Mesodermal cell (in vitro differentiated cells): ENCODE measurements at regions not wholly inside any gene's neighbourhood (a gene's known extent, or its start where the extent isn't known, plus 50 kb on each side); places are given as distances from the start of the nearest gene placed in this dataset.
"Not testable (repeated sequence)": the region's sequence is repeated elsewhere in the genome, so short reads cannot be mapped to it uniquely, and the experiment has no call there.

Source experiments
- H3K27ac ChIP-seq: 2 replicates; pipeline ENCODE4 v1.7.0; 2013; ENCODE audit warnings: mild to moderate bottlenecking, low read depth, low read length, moderate library complexity; ENCODE audit not compliant: severe bottlenecking
- H3K36me3 ChIP-seq: 2 replicates; pipeline ENCODE4 v1.7.1; 2013; ENCODE audit warnings: mild to moderate bottlenecking, low read length, moderate library complexity; ENCODE audit not compliant: control insufficient read depth, insufficient read depth
- H3K4me1 ChIP-seq: one replicate; pipeline ENCODE4 v1.7.1; 2013; ENCODE audit warnings: mild to moderate bottlenecking, low read length; ENCODE audit not compliant: insufficient read depth, control insufficient read depth, poor library complexity, severe bottlenecking
- H3K4me3 ChIP-seq: 2 replicates; pipeline ENCODE4 v1.7.0; 2013; ENCODE audit warnings: low read length, control low read depth, mild to moderate bottlenecking; ENCODE audit not compliant: insufficient read depth, poor library complexity, severe bottlenecking; ENCODE audit errors: extremely low read depth
- H3K9me3 ChIP-seq: 2 replicates; pipeline ENCODE4 v1.7.1; 2013; ENCODE audit warnings: mild to moderate bottlenecking, low read length, moderate library complexity; ENCODE audit not compliant: control insufficient read depth
- WGBS, 2 experiments: methylation state at CpG; one replicate each; pipeline ENCODE4 v1.1.5; 2013; ENCODE audit warnings: missing lambda C conversion rate in 2 of 2; ENCODE audit not compliant: insufficient coverage in 2 of 2; 5-methylcytosine and 5-hydroxymethylcytosine counted together

DNA sequence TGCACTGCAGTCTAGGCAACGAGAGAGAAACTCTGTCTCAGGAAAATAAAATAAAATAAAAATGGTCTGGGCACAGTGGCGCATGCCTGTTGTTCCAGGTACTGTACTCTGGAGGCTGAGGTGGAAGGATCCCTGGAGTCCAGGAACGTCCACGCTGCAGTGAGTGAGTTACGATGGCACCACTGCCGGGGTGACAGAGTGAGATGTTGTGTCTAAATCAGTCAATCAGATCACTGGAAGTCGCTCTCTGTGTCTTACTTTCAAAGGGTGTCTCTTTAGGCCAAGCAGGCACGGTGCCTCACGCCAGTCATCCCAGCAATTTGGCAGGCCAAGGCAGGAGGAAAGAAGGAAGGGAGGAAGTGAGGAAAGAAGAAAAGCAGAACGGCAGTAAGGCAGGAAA, 112.2 kb upstream of the ANKRD30BL start:
- H3K9me3 ChIP-seq: no peaks in the 10 kb centered on the region
- no peak overlapping the region for H3K4me3 ChIP-seq
- 94 to 95% methylated on average over 8 to 10 of the region's 10 CpGs for WGBS, 2 experiments
- H3K36me3 ChIP-seq: no peaks in the 10 kb centered on the region
- H3K27ac ChIP-seq: no peak overlapping the region
- H3K4me1 ChIP-seq: no peaks in the 10 kb centered on the region

DNA sequence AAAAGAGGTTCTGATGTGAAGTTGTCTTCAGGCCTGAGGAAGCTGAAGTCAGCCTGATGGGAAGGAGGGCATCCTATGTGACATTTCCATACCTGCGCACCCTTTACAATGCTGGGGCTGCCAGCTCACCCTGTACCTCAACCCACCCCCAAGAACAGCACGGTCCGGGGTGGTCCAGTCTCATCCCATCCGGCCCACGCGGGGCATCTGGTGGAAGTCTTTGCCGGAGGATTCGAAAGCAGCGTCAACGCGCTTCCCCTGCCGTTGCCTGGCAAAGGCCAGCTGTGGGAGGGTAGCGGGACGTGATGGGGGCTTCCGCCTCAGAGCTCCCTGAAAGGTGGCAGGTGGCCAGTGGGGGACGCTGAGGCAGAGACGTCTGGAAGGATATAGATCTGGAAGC, 113.6 kb upstream of the ANKRD30BL start:
- Histone ChIP-seq H3K4me3 (no peak overlapping the region), H3K4me1 (no peaks in the 10 kb centered on the region), H3K27ac (no peak overlapping the region), H3K9me3 (no peaks in the 10 kb centered on the region), H3K36me3 (no peaks in the 10 kb centered on the region)
- WGBS, 2 experiments: 95 to 99% methylated on average over 12 to 14 of the region's 17 CpGs

DNA sequence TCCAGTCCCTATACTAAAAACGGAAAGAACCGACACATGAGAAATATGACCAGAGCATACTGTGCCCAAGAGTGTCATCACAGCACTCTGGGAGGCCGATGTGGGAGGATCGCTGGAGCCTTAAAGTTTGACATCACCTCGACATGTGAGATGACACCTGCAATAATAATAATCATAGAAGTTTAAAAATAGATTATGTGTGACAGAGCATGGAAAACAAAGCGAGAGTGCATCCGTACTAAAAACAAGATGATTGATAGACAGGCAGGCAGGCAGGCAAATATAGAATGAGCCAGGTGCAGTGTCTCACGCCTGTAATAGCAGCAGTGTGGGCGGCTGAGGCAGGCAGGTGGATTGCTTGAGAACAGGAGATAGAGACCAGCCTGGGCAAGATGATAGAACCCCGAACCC, 114.8 kb upstream of the ANKRD30BL start:
- Histone ChIP-seq H3K27ac (no peak overlapping the region), H3K4me1 (no peaks in the 10 kb centered on the region), H3K9me3 (no peaks in the 10 kb centered on the region), H3K36me3 (no peaks in the 10 kb centered on the region), H3K4me3 (no peak overlapping the region)
- WGBS, 2 experiments: 88 to 97% methylated on average over 4 to 6 of the region's 10 CpGs

DNA sequence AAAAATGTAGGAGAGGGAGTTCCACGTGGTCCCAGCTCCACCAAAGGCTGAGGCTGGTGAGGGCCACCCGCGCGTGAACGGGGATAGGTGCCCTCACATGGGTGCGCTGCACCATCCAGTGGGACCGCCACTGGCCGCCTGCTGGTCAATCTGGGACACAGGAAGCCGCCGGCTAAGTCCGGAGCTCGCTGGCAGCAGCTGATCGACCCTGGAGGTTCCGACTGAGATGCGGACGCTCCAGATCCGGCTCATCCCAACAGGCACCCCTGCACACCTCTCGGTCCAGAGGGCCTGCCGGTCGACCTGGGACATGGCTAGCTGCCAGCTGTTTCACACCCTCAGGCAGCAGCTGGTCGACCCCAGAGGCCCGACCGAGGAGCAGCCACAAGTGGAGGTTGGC, 116.5 kb upstream of the ANKRD30BL start:
- H3K4me3 ChIP-seq: no peak overlapping the region
- H3K9me3 ChIP-seq: no peaks in the 10 kb centered on the region
- no peaks in the 10 kb centered on the region for H3K36me3 ChIP-seq
- no peak overlapping the region for H3K27ac ChIP-seq
- no peaks in the 10 kb centered on the region for H3K4me1 ChIP-seq
- WGBS, 2 experiments: 83 to 88% methylated on average over 23 of the region's 23 CpGs

DNA sequence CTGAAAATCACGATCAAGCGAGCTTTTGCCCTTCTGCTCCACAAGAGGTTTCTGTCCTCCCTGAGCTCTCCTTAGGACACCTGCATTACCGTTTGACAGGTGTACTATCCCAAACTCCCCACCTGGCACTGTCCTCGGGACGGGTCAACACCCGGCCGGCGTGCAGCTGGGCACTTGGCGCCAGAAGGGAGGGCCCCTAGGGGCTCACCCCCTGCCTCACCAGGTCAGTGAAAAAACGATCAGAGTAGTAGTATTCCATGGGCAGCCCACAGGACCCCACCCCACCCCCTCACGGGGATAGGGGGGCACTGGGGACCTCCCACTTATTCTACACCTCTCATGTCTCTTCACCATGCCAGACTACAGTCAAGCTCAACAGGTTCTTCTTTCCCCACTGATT, 117.6 kb upstream of the ANKRD30BL start:
- no peaks in the 10 kb centered on the region for H3K4me1 ChIP-seq
- 85 to 91% methylated on average over 2 to 10 of the region's 11 CpGs for WGBS, 2 experiments
- no peak overlapping the region for H3K4me3 ChIP-seq
- no peaks in the 10 kb centered on the region for H3K9me3 ChIP-seq
- no peak overlapping the region for H3K27ac ChIP-seq
- H3K36me3 ChIP-seq: no peaks in the 10 kb centered on the region

DNA sequence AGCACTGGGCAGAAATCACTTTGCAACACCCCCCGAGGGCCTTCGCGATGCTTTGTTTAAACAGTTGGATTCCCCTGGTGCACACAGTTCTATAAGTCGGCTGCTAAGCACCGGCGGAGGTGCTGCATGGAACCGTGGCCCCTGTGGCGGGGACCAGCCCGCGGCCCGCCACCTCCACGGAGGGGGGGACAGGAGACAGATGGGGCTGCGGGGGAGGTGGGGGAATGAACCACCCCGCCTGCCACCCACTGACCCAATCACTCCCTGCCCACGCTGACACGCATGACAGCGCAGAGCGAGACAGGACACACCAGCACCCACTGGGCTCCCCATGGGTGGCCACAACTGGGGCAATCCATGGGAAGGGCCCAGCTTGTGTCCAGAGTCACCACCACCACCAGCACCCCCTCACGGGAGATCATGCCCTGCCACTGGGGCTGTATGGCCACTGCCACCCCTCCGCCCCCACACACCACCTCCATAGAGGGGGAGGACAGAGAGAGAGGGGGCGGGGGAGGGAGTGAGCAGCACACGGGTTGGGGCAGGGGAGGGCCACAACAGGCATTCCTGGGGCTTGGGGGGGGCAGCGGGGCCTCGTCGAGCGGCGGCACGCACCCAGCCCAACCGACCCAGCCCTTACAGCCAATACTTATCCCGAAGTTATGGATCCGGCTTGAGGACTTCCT, 118.3 kb upstream of the ANKRD30BL start:
- Histone ChIP-seq H3K27ac (no peak overlapping the region), H3K9me3 (no peaks in the 10 kb centered on the region), H3K36me3 (no peaks in the 10 kb centered on the region), H3K4me1 (no peaks in the 10 kb centered on the region), H3K4me3 (no peak overlapping the region)
- WGBS, 2 experiments: 88 to 100% methylated on average over 17 to 22 of the region's 31 CpGs

DNA sequence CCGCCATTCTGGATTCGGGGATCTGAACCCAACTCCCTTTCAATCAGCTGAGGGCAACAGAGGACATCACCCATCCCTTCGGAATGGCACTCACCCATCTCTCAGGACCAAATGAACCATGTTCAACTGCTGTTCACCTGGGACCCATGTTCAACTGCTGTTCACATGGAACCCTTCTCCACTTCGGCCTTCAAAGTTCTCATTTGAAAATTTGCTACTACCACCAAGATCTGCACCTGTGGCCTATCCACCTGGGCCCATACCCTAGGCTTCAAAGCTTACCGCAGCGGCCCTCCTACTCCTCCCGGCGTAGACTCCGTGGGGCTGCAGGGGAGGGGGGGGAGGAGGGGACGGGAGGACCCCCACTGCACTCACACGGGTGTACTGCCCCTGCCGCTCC, 119.2 kb upstream of the ANKRD30BL start:
- no peaks in the 10 kb centered on the region for H3K36me3 ChIP-seq
- no peaks in the 10 kb centered on the region for H3K4me1 ChIP-seq
- H3K27ac ChIP-seq: no peak overlapping the region
- peaks cover under 1% of the 10 kb centered on the region for H3K9me3 ChIP-seq
- 97 to 100% methylated on average over 6 to 7 of the region's 12 CpGs for WGBS, 2 experiments
- no peak overlapping the region for H3K4me3 ChIP-seq

DNA sequence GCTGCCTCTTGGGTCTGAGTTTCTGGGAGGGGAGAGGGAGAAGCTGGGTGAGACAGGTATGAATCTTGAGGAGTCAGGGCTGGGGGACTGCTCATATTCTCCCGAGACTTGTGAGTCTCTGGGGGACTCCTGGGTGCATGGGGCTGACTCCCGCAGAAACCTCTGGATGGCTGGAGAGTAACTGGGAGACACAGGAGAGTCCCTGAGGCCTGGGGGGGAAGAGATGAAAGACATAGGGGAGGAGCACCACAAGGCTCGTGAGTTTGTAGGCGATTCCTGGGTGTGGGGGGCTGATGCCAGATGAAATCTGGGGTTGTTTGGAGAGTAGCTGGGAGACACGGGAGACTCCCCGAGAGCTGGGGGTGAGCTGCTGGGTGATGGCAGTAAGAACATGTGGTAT, 120.4 kb upstream of the ANKRD30BL start:
- not testable (repeated sequence) for H3K9me3 ChIP-seq, H3K36me3 ChIP-seq, H3K27ac ChIP-seq, H3K4me1 ChIP-seq, H3K4me3 ChIP-seq
- WGBS, 2 experiments: 91 to 96% methylated on average over 4 to 5 of the region's 6 CpGs

DNA sequence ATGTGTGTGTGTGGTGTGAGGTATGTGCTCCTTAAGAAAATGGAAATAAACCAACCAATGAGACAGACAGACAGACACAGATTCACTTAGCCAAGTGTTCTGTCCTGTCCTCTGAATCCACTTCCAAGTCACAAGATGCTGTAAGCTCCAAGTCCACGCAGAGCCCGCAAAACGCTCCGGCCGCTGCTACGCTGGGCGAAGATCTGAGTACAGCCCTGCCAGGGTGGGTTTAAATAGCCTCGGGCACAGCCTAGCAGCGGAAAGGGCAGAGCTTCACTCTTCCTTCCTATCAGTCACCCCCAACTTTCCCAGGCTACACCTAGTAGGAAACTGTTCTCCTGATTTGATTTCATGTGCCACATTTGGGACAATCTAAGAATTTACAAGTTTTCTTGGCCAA, 121.2 kb upstream of the ANKRD30BL start:
- Histone ChIP-seq H3K4me1 (no peaks in the 10 kb centered on the region), H3K4me3 (no peak overlapping the region), H3K36me3 (no peaks in the 10 kb centered on the region), H3K9me3 (peaks cover 7% of the 10 kb centered on the region), H3K27ac (no peak overlapping the region)
- WGBS, 2 experiments: 89 to 95% methylated on average over 9 of the region's 9 CpGs

DNA sequence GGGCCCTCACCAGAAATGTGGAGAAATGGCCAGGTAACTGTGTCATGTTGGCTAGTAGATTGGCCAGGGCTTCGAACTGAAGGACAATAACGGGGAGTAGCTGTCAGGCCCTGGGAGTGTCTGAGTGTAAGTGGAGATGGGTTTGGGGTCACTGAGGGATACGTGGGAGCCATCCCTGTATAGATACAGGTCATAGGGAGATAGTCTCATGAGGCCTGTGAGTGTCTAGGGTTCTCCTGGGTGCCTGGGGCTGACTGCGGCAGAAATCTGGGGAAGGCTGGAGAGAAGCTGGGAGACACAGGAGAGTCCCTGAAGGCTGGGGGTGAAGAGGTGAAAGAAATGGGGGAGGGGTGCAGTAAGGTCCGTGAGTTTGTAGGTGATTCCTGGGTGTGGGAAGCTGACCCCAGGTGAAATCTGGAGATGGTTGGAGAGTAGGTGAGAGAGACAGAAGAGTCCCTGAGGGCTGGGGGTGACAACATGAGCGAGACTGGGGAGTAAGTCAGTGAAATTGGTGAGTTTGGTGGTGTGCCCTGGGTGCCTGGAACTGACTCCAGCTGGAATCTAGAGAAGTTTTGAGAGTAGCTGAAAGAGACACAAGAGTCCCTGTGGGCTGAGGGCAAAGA, 124.6 kb upstream of the ANKRD30BL start:
- not testable (repeated sequence) for H3K4me1 ChIP-seq, H3K36me3 ChIP-seq, H3K4me3 ChIP-seq, H3K27ac ChIP-seq, H3K9me3 ChIP-seq
- WGBS, 2 experiments: 50 to 80% methylated on average over 2 to 4 of the region's 6 CpGs

DNA sequence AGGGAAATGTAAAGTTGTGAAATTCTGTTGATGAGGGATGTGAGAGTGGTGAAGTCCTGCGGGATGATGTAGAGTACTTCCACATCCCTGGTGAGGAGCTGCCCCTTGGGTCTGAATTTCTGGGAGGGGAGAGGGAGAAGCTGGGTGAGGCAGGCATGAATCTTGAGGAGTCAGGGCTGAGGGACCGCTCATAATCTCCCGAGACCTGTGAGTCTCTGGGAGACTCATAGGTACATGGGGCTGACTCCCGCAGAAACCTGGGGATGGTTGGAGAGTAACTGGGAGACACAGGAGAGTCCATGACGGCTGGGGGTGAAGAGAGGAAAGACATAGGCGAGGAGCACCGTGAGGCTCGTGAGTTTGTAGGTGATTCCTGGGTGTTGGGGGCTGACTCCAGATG, 126.2 kb upstream of the ANKRD30BL start:
- H3K9me3 ChIP-seq, H3K36me3 ChIP-seq, H3K4me1 ChIP-seq, H3K4me3 ChIP-seq, H3K27ac ChIP-seq: not testable (repeated sequence)
- 90 to 92% methylated on average over 8 of the region's 8 CpGs for WGBS, 2 experiments
